Sciatic nerve (tissue), 2 donors: ENCODE measurements at regions not wholly inside any gene's neighbourhood (a gene's known extent, or its start where the extent isn't known, plus 50 kb on each side); places are given as distances from the start of the nearest gene placed in this dataset.

Experiments used
- ATAC-seq: fragments of 200-7000 bp; cut with Tn5 transposase; one replicate; pipeline ENCODE4 v1.9.1; 2020; ENCODE audit warnings: mild to moderate bottlenecking, moderate library complexity
- DNase-seq: peaks from one replicate; pipeline ENCODE4 v3.0.0-alpha.2; 2020; ENCODE audit warnings: low spot score
- intact Hi-C: fragments of 100-400 bp; cut with DNase I; formaldehyde crosslinking; loops from one replicate; pipeline ENCODE4 v1.14.2; 2022
- donor health status: DM: no; HTN: no; CAD: no.
- donor health status: DM: no; HTN: no; CAD: no.

DNA sequence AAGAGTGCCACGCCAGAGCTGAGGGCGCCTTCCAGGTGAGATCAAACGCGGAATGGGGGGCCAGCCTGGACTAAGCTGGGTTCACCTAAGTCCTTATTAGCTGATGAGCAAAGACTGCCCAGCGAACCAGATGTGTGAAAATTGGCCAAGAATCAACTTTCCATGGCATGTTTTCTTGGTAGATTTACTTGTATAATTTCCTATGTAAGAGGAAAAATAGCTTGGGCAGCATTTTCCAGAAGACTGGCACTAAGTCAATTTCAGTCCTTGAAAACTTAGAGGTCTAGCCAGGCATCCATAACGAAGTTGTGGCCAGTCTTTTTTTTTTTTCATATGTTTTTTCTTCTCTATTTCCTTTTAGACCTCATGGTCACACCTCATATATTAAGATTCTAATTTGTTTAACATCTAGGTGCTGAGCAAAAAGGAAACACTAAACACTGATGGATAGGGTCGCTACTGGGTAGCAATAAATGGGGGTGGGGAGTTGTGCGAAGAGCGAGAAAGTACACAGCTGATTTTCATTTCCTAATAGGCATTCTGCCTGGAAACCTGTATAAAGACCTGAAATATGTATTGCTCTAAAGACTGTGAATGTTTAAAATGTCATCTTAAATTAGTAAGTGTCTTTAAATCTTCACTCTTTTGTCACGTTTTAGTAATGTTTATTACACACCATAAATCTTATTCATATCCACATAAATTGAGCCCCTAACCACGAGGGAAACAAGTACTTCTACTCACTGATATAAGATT is 188.8 kb downstream of the CD83 start:
- intact Hi-C loops = no loop called here
- no peak for ATAC-seq
- no peak for DNase-seq

DNA sequence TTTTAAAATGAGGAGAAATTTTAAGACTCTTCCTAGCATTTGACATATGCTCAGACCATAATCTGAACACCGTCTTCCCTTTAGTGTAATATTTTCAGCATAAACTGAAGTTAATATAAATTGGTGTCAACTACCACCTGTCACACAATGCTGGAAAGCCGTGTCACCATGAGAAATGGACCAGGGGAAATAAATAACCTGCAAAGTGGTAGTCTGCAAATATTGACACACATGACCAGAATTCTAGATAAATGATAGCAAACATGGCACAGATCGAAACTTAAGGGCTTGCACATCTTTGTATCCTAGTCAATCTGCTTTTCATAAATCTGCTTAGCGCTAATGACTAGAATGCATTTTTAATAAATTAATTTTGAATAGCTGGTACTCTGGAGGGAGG is 191.9 kb downstream of the CD83 start:
- ATAC-seq (no peak), DNase-seq (no peak)
- intact Hi-C loops = no loop called here

DNA sequence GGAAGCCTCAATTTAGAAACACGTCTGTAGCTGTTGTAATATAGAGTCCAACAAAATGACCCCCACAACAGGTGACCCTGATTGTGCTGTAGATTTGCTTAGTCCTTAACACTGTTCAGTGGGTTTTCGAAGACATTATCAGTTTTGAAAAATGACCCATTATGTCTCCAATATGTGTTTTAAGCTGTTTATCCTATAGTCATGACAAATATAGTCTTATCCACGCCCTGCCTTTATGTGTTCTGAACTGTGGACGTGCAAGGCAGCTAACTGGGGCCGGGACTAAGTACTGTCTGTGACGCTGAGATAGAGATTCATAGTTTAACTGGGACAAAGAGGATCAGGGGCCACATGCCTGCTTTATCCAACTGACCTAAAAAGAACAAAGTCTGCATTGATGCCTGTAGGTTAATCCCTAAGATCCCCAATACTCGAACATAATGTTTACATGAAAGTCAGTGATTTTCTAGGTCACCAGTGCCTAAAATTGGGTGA is 192.4 kb downstream of the CD83 start:
- ATAC-seq (no peak), DNase-seq (no peak)
- intact Hi-C loops = no loop called here

DNA sequence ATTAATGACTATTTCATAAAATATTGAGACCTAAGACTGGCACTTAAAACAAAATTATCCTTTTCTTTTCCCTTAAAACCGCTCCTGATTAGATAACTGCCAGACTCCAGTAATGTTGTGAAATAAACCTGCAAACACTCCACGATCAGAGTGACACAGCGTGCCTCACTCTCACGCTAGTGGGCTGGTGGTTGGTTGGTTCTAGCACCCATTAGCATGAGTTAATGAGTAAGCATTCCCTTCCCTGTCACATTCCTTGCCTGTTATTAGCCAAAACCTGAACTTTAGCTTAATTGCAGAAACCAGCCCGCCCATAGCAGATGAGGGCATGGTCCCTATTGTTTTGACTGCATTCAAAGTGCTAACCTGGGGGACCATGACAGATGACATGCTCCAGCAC is 193.4 kb downstream of the CD83 start:
- ATAC-seq (no peak), DNase-seq (no peak)
- intact Hi-C loops = no loop called here

DNA sequence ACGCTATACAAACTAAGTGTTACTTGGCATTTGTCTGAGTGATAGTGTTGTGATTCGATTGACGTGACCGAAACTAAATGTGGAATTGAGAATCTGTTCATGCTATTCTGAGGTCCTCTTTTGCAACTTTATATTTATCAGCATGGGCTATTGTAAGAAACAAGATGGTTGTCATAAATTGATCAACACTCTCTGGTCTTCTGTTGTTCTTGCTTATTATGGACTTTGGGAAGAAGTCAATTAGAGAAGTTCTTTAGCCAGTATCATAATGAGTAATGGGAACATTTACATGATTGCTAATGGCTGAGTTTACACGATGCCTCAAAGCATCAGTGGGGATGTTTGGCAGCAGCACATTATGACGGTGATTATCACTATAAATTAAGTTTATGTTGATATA is 195.0 kb downstream of the CD83 start:
- intact Hi-C loops = no loop called here
- no peak for ATAC-seq
- no peak for DNase-seq

DNA sequence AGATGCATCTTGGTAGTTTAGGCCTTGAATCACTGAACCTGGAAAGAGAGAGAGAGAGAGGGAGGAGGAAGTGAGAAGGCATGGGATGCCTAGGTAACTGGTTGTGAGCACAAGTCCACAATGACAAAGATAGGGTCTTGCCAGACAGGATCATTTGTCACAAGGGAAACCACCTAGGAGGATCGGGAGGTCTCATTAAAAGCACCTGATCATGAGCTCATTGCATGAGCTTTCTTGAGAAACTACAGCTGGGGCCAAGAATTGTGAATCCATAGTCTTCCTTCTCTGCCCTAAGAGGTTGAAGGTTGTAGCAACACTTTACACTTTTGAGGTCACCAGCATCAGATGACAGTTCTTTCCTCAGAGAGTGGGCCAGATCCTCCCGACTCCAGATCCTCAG is 195.7 kb downstream of the CD83 start:
- ATAC-seq = no peak
- intact Hi-C loops = no loop called here
- no peak for DNase-seq

DNA sequence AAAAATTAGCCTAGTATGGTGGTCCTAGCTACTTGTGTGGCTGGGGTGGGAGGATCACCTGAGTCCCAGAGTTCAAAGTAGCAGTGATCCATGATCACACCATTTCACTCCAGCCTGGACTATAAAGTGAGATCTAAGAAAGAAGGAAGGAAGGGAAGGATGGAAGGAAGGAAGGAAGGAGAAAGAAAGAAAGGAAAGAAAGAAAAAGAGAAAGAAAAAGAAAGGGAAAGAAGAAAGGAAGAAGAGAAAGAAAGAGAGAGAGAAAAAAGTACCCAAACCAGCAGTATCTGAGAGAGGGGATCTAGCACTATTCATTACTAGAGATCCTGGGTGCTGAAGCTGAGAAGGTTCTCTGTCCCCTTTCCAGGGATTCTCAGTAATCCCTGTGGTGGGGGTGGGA is 197.8 kb downstream of the CD83 start:
- DNase-seq (no peak), ATAC-seq (no peak)
- intact Hi-C loops = no loop called here

DNA sequence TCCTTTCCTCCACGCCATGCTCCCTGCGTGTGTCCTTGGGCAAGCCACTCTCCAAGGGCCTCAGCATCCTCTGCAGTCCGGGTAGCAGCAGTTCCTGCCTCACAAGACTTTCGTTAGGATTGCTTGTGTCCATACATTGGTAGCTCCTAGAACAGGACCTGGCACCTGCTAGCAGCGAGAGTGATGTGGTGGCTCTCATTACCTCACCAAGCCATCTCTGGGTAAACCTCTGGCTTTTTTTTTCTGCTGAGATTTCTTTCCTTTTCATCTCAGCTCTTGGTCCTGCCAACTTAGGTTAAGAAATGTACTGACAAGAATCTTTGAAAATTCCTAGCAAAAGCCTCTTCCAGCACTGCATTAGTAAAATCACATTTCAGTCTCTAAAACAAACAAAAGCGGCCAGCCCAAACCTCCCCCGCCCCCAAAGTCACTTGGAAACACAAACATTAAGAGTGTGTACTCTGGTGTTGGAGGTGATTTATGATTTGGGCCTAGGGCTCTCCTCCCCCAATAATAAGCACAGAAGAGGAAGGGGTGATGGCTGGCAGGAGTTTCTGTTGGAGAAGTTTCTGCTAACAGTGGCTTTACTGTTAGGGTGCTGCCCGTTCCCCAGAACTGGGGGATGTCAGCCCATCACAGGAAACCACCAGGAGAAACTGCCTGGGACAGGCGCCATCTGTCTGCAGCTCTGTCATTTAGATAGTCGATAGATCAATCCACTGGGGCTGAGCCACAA is 199.2 kb downstream of the CD83 start:
- no peak for ATAC-seq
- DNase-seq = no peak
- intact Hi-C loops = no loop called here

DNA sequence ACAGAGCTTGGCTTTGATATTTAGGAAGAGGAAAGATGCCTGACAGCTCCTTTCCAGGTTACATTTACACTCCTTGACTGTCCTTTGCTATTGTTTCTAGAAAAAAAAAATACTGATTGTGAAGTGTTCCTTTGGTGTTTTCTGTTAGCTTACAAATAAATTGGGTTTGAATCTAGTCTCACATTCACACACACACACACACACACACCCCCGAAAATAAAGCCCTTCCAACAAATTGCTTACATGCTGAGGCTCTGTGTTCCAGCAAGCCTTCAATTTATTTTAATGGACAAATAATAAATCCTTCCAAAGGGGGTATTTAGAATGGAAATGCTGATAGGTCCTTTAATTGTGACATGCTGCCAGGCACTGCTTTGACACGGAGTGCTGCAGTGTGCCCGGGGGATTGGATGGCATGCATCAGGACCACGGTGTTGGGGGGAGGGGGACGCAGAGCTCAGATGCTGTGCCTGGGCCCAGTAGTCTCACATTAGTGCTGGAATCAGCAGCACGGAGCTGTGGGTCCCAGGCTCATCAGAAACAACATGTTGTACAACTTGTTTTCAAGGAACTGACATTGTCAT is 199.9 kb downstream of the CD83 start:
- intact Hi-C loops = no loop called here
- ATAC-seq = no peak
- no peak for DNase-seq

DNA sequence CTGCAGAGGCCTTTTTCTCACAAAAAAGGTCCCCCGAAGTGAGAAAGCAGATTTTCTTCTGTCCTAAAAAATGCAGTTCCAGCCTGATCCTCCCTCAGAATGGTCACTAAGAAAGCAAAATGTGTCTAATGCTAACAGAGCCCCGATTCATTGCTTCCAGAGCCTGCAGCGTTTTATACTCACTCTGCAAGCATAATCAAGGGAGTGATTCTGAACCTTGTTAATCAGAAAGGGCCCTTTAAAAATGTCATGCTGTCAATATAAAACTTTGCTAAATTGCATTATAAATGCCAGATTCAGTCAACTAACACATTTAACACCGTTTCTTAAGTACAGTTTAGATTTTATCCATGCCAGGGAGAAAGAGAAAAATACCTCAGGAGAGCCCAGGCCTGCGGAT is 202.8 kb downstream of the CD83 start:
- no peak for DNase-seq
- intact Hi-C loops = no loop called here
- no peak for ATAC-seq

DNA sequence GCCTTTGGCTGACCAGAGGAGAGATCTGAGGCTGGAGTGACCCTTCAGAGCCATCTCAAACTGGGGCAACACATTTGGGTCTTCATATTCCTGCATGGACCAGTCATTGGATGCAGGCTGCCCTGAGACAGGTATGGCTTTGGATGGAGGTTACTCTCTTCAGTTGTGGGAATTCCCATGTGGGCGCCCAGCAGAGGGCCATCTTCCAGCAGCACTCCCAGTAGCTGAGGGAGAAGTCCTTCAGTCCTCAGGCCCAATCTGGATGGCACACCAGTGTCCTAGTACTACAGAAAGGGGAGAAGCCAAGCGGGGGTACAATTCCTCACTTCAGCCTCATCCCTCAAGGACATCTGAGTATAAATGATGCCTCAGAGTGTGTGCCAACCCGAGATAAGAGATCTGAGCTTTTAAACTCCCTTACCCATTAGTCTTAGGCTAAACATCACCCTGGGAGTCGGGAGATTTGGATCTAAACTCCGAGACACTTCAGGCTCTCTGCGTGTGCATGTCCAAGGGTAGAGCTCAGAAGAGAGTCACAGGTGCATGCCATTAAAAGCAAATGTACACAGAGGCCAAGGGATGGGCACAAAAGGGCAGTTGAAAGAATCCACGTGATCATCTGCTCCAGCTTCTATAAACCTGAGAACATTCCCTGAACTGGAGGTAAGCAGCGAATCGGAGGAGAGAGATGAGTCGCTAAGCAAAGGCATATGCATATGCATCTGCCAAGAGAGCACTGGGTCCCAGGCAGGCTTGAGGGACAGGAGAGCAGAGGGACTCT is 204.6 kb downstream of the CD83 start:
- intact Hi-C loops = no loop called here
- no peak for DNase-seq
- no peak for ATAC-seq

DNA sequence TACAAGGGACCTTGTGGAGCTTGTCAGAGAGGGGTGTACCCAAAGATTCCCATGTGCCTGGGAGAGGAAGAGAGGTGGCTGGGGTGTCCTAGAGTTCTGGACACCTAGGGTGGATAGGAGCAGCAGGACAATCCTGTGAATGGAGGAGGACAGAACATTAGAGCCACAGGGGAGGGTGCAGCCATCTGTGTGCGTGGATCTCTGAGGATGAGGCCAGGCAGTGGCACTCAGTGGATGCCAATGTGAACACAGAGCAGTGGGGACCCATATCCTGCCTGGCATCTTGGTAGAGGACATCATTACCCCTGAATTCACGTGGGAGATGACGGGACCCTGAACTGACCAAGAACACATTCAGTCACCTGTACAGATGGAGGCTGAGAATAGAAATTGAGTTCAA is 205.3 kb downstream of the CD83 start:
- DNase-seq = no peak
- intact Hi-C loops = no loop called here
- ATAC-seq = no peak

DNA sequence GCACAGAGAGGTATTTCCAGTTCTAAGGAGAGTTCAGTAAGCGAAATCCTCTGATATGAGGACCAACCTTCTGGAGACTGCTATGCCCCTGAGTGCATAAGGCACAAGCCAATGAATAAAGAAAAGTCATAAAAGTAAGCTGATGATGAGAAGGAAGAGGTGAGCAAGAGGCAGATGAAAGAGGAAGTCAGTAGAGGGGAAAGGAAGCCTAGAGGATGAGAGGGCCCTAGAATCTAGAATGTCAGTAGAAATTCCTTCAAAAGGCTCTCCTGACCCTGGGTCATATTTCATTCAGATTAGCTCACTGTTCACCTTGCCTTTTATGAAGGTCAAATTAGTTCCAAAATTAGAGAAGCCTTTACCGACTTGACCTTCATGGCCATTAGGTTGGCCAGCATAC is 209.2 kb downstream of the CD83 start:
- intact Hi-C loops = no loop called here
- ATAC-seq (no peak), DNase-seq (no peak)

DNA sequence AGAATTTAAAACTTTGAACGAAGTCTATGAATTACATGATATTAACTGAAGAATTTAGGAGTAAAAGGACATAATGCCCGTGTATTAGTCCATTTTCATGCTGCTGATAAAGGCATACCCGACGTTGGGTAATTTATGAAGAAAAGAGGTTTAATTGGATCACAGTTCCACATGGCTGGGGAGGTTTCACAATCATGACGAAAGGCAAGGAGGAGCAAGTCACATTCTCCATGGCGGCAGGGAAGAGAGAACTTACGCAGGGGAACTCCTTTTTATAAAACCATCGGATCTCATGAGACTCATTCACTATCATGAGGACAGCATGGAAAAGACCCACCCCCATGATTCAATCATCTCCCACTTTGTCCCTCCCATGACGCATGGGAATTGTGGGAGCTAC is 210.6 kb downstream of the CD83 start:
- no peak for DNase-seq
- no peak for ATAC-seq
- intact Hi-C loops = no loop called here

DNA sequence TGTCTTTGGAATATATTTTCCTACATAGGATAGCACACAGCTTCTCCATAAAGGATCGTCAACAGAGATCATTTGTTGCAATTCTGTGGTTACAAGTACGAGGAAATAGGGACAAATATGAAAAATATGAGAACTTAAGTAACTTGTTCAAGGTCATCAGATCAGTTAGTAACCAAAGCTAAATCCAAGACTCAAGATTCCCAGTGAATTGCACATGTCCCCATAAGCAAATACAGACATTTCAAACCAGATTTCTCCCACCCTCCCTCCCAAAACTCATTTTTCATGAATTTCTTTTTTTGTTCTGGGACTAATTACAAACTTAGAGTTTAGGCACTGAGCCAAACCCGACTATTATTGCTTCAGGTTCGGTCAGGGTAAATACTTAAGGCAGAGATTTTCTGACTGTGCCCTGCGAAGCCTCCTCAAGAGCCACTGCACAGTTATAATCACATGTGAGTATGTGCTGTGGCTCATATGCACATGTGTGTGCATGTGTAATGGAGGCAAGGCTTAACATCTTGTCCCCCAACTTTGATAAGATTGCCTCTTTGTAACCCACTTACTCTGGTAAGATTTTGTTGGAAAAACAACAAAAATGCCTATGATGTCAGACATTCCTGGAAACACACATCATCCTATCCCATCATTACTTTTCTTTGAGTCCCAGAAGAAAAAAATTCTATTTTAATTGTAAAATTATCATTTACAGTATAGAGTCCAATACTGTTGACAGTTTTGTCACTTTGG is 216.2 kb downstream of the CD83 start:
- intact Hi-C loops = no loop called here
- ATAC-seq (no peak), DNase-seq (no peak)

DNA sequence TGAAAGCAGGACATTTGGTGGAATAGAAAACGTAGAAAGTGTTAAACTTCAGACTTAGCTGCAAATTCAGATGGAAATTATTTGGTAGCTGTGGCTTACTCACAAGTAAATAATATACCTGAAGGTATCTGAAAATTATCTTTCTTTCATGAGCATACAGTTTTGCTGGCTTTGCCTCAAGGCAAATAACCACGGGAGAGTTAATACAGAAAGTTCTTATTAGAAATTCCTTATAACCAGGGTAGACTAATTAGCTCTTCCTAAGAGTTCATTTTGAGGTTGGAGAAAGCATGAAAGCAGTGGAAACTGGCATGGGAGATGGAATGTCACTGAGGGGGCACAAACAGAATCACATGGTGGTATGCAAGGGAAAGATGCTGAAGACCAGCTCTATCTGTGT is 217.5 kb downstream of the CD83 start:
- no peak for DNase-seq
- no peak for ATAC-seq
- intact Hi-C loops = no loop called here

DNA sequence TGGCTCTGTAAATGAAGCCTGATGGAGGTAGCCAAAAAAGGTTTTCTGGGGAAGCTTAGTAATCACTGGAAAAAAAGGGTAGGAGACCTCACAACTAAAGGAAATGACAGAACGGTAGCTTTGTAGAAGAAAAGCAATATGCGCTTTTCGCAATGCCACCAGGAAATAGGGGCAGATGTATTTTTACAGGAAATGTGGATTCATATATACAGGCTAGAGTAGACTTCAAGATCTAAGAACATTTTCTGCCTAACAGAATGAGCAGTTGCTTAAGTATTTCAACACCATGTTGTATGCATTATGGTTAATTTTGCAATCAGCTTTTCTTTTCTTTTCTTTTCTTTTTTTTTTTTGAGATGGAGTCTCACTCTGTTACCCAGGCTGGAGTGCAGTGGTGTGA is 219.6 kb downstream of the CD83 start:
- ATAC-seq (no peak), DNase-seq (no peak)
- intact Hi-C loops = no loop called here

DNA sequence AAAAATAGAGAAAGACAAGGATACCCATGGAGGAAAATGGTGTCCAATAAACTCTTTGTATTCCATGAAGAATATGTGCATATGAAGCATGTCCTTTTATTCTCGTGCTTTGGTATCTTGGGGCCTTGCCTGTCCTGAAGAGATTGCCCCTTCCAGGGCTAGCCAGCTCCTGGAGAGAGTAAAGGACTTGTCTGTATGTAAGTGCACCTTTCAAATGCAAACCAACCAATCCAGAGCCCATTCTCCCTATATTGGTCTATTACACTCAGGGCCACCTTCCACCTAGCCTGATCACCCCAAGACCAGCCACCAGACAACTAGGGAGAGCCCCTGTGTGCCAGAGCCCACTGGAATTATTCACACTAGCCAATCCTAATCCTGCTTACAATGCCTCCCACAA is 221.6 kb downstream of the CD83 start:
- ATAC-seq (no peak), DNase-seq (no peak)
- intact Hi-C loops = no loop called here
